ENCODE measurements at regions not wholly inside any gene's neighbourhood (a gene's known extent, or its start where the extent isn't known, plus 50 kb on each side); places are given as distances from the start of the nearest gene placed in this dataset.

DNA sequence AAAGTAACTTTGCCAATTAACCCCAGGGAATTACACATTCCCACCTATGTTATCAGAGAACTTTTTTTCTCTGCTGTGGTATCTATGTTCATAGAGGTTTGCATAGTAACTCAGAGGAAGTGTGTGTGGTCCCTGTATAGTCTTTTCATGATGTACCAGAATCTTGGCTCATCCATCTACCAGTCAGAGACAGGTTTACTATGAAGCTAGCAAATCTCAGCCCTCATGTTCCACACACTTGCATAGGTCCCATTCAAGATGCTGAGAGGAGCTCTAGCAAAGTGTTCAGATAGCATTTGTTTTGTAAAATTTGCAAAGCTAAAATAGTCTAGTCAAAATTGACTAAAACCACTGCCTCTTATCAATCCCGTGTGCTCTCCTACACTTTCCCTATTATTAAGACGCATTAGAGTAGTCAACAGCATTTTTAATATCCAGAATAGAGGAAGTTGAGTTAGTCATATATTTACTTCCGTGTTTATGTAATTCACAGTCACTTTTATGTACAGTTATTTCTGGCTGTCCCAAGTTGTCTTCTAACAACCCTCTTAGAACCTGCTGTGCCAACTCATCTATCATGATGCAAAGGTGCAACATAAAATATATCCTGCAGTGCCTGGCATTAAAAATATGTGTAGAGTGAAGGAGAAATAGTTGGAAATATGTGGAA, 184.2 kb downstream of the FAM76B start:
- no peak for DNase-seq
- Histone ChIP-seq H3K27me3 (no peaks in the 10 kb centered on the region), H3K36me3 (no peaks in the 10 kb centered on the region), H3K4me3 (no peak overlapping the region), H3K9me3 (no peaks in the 10 kb centered on the region), H3K4me1 (no peaks in the 10 kb centered on the region), H3K9ac (ENCODE audit: low read depth in 2 of 2, low read length in 2 of 2) (no peak overlapping the region), H3K27ac (no peak overlapping the region)
- intact Hi-C loops (cut with DNase I) = no loop called here
- TF ChIP-seq CTCF (IDR thresholded peaks at IDR 0.05) = no peak

DNA sequence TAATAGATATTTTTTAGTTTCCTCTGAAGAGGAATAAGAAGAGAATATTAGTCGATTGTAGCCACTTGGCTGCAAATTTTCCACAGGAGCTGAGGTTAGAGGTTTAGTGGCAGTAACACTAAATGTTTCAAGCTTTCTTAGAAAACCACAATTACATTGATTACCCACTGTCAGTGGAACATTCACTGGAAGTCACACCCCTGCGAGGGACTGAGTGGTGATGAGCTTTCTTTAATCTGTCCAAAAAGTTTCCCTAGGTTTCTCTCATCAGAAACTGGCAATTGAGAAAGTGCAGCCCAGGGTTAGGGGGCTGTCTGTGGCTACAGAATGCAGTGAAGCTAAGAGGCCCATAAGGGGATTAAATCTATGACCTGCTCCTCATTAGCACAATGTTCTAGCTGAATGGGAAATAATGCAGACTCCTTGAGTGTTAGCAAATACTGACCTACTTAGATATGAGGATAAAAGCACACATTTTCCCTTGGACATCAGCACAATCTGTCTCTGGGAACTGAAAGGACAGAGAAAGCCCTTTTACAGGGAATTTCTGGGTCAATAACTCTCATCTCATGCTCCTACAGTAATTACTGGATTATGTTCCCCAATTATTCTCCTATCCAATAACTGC, 189.5 kb downstream of the FAM76B start:
- Histone ChIP-seq H3K4me3 (no peak overlapping the region), H3K27me3 (no peaks in the 10 kb centered on the region), H3K9ac (ENCODE audit: low read depth in 2 of 2, low read length in 2 of 2) (no peak overlapping the region), H3K36me3 (no peaks in the 10 kb centered on the region), H3K27ac (no peak overlapping the region), H3K4me1 (no peaks in the 10 kb centered on the region), H3K9me3 (no peaks in the 10 kb centered on the region)
- no peak for TF ChIP-seq CTCF (IDR thresholded peaks at IDR 0.05)
- DNase-seq = no peak
- intact Hi-C loops (cut with DNase I) = no loop called here

- Histone ChIP-seq H3K4me3 (no peak overlapping the region), H3K9ac (ENCODE audit: low read depth in 2 of 2, low read length in 2 of 2) (no peak overlapping the region), H3K9me3 (no peaks in the 10 kb centered on the region), H3K4me1 (no peaks in the 10 kb centered on the region), H3K27me3 (no peaks in the 10 kb centered on the region), H3K27ac (no peak overlapping the region), H3K36me3 (no peaks in the 10 kb centered on the region)
- no peak for TF ChIP-seq CTCF (IDR thresholded peaks at IDR 0.05)
- intact Hi-C loops (cut with DNase I) = no loop called here
- no peak for DNase-seq
These were observed 193.6 kb downstream of the FAM76B start for GRCh38 chr11:95595973-95596489.

GRCh38 chr11:95595541-95595940, 194.0 kb downstream of the FAM76B start:
- H3K4me3 ChIP-seq = no peak overlapping the region
- no peak for TF ChIP-seq CTCF (IDR thresholded peaks at IDR 0.05)
- no peak overlapping the region for H3K9ac ChIP-seq (ENCODE audit: low read depth in 2 of 2, low read length in 2 of 2)
- H3K36me3 ChIP-seq = no peaks in the 10 kb centered on the region
- H3K4me1 ChIP-seq = no peaks in the 10 kb centered on the region
- DNase-seq = no peak
- H3K9me3 ChIP-seq = no peaks in the 10 kb centered on the region
- no peak overlapping the region for H3K27ac ChIP-seq
- intact Hi-C loops (cut with DNase I) = no loop called here
- H3K27me3 ChIP-seq = no peaks in the 10 kb centered on the region

DNA sequence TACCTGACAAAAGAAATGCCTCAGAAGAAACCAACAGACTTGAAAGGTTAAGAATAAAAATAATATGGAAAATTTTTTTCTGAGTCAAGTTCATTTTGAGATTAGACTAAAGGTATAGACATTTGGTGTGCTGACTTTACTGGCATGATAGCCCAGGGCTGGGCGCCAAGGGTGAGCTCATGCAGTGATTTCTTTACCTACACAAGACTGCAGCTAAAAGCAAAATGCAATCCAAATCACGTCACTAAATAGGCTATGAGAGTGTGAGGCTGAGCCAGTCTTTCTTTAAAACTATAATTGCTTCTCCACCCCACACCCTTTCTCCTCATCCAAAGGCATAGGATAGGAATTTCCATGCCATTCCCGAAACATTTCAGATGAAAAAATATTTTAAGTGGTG, 196.5 kb downstream of the FAM76B start:
- no peak overlapping the region for H3K9ac ChIP-seq (ENCODE audit: low read depth in 2 of 2, low read length in 2 of 2)
- TF ChIP-seq CTCF (IDR thresholded peaks at IDR 0.05) = no peak
- no peaks in the 10 kb centered on the region for H3K36me3 ChIP-seq
- DNase-seq = no peak
- no peaks in the 10 kb centered on the region for H3K27me3 ChIP-seq
- no peak overlapping the region for H3K27ac ChIP-seq
- no peak overlapping the region for H3K4me3 ChIP-seq
- intact Hi-C loops (cut with DNase I) = no loop called here
- H3K9me3 ChIP-seq = no peaks in the 10 kb centered on the region
- H3K4me1 ChIP-seq = no peaks in the 10 kb centered on the region

Data from colonic mucosa (tissue), 4 donors.